NCI-H1694 (cell line): ENCODE measurements at regions not wholly inside any gene's neighbourhood (a gene's known extent, or its start where the extent isn't known, plus 50 kb on each side); places are given as distances from the start of the nearest gene placed in this dataset.
"Not testable (repeated sequence)": the region's sequence is repeated elsewhere in the genome, so short reads cannot be mapped to it uniquely, and the experiment has no call there.

Experiments used
- DNase-seq: peaks from one replicate; lab custom pipeline; 2025; lab: John Stamatoyannopoulos, UW

GRCh38 chr2:150101947-150102346 lies 385.5 kb downstream of the RND3 start:
- DNase-seq = no peak

DNA sequence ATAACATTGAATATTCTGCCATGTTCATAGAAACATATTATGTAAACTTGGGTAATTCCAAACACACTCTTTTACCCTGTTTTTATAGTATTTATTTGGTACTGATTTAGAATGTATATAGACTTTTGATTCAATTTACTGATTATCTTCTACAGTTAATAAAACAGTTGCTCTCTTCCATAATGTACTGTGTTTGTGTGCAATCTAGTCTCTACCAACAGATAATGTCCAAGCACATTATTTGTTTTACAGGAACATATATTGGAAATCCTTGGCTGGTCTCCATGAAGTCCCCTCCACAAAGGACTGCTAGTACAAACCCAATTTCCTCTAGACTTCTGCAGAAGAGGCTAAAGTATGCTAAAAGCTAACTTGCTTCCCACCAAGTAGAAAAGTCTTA lies 386.6 kb downstream of the RND3 start:
- no peak for DNase-seq

GRCh38 chr2:150100336-150100735 lies 387.1 kb downstream of the RND3 start:
- no peak for DNase-seq

GRCh38 chr2:150099805-150100204 lies 387.7 kb downstream of the RND3 start:
- DNase-seq = no peak

DNA sequence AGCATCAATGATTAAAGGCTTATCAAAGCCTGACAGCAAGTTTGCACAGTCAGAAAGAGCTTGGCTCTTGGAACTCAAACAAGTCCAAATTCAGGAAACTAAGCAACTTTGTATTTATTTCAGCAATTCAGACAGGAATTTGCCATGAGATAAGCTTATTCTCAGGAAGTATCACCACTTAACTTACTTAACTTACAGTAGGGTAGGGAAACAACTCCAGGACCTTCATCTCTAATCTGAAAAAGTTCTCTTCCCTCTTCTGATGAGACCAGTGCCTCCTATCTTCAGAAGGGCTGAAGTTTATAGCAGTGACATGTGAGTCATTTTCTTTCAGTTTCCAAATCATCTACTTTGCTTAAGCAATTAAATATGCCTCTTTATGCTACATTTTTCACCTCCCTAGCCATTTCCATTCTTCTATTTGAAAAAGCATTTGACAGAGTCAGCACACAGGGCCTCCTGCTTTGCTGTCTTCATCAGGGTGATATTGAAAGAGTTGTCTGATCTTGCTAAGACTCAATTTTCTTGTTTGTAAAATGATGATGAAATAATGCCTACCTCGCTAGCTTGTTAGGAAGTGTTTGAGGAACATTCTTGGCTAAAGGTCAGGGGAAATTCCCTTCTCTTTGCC lies 389.5 kb downstream of the RND3 start:
- DNase-seq = no peak

- no peak for DNase-seq
These were observed 390.1 kb downstream of the RND3 start for GRCh38 chr2:150097402-150097801.

DNA sequence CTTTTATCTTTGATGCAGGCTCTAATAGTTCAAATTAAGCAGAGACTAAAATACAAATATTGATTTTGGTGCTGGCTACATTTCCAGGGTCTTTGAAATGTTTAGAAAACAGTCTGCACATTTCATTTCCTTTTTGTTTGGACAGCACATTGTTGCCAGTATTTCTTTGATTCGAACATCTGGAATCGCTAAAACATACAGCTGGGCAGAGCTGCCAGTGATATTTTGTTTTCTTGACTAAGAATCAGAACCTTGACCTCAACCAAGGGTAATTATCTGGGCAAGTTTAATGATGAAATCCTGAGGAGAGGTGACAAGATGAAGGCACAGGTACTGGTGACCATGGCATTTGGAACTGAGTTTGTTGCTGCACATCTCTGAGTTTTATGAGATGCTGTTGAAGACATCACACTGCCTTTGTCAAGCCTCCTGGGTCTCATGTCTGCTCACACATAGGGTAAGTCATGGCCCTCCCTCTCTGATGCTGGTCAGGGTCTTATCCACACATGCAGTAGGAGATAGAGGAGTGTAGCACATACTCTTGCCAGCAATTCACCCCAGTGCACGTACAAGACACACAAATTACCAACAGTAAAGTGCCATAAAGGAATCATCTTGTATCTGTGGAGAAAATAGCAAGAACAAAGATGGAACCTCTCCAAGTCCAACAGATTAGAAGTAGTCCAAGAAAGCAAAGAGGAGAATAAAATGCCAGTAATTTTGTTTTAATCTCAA lies 391.9 kb downstream of the RND3 start:
- no peak for DNase-seq

DNA sequence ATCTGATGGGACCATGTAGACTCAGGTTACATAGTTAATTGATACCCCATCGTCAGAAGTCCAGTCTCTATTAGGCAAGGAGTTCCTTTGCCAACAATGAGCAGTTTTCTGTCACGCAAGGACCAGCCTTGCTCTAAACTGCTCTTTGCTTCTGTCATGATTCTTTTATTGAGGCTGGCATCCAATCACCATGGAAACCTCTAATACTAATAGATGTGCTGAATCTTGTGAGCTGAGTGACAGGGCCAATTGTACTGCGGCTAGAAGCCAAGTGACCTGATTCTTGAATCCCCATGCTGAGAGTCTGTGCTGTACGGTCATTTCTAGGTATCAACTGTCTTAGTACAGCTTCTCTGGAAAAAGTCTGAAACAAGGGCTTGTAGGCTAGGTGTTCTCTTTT lies 395.6 kb downstream of the RND3 start:
- no peak for DNase-seq

GRCh38 chr2:150090031-150090430 lies 397.4 kb downstream of the RND3 start:
- no peak for DNase-seq

DNA sequence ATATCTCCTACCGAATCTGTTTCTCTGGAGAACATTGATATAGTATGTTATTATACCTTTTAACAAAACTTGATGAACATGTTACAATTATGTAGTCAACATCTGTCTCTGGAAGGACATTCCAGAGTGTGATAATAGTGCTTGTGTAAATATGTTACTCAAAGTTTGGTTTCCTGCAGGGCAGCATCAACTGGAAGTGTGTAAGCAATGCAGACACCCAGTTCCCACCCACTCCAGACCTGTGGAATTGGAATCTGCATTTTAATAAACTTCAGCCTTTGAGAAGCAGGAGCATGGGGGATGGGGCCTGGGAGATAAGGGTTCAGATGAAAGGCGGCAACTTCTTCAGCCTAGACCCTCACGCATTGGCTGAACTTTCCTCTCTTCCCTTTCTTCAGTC lies 398.9 kb downstream of the RND3 start:
- no peak for DNase-seq

- no peak for DNase-seq
These were observed 402.0 kb downstream of the RND3 start for GRCh38 chr2:150085478-150085877.

DNA sequence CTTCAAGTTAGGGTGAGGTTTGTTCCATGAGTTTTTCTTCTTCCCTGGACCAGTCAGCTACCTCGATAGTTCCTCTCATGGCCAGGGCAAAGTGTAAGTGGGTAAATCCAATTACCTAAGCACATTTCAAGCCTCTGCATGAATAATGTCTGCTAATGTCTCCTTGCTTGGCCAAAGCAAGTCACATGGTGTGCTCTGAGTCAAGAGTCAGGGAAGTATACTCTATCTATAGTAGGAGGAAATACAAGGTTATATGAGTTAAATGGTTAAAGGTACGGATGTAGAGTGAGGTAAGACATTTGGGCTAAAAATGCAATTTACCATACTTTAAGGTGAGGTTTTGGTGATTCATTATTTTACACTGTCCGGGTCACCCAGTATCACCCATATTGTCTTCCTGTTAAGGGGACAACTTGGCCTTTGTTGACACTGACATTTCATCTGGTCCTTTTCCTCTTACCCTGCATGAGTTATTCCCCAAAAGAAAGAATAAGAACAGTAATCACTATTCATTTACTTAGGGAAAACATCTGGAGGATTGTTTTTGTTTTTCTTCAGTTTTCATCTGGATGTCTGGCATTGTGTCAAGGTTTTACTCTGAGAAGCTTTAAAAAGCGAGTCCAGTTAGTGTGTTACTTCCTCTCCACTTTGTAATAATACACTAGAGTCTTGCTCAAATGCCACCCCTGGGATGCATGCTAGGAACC lies 405.5 kb downstream of the RND3 start:
- no peak for DNase-seq

GRCh38 chr2:150076281-150076680 lies 411.2 kb downstream of the RND3 start:
- DNase-seq = no peak

- DNase-seq = no peak
These were observed 411.6 kb downstream of the RND3 start for GRCh38 chr2:150075831-150076230.

DNA sequence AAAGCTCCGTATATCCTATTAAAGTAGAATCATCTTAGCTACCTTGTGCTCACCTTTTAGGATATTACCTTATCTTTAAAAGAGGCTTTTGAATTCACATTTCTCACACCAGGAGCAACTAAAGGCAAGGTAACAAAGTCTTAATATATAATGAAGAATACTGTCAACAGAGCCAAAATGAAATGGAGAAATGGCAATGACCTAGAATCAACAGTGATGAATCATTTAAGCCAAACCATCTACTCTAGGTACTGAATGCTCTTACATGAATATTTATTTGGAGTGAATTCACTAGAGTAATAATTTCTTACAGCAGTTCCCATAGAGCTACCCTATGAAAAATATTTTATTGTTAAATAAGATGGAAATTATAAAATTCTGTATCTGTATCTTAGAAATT lies 421.0 kb downstream of the RND3 start:
- DNase-seq = no peak

GRCh38 chr2:150063931-150064548 lies 423.4 kb downstream of the RND3 start:
- DNase-seq = no peak

- DNase-seq = no peak
These were observed 424.0 kb downstream of the RND3 start for GRCh38 chr2:150063432-150063889.

- no peak for DNase-seq
These were observed 425.1 kb downstream of the RND3 start for GRCh38 chr2:150062416-150062815.

- no peak for DNase-seq
These were observed 427.1 kb downstream of the RND3 start for GRCh38 chr2:150060341-150060740.

GRCh38 chr2:150059676-150060075 lies 427.8 kb downstream of the RND3 start:
- not testable (repeated sequence) for DNase-seq

- DNase-seq = no peak
These were observed 435.0 kb downstream of the RND3 start for GRCh38 chr2:150052457-150052856.

- no peak for DNase-seq
These were observed 436.5 kb downstream of the RND3 start for GRCh38 chr2:150051004-150051403.

DNA sequence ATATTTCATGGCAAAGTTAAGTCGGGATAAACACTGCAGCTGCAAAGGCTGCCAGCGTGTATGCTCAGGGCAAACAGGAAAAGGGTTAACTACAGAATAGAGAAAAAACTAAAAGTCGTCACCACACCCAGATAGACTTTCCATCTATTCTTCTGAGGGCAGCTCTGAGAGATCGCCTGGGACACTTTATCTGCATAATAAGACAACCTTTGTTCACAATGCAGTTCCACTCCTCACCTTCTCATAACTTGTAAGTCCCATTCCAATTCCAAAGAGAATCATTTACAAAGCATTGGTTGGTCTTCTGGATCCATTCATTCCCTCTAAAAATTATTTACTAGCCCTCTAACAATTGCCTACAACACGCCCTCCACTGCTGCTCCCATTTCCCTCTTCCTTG lies 437.4 kb downstream of the RND3 start:
- DNase-seq = no peak
